Progenitor cell of endocrine pancreas (in vitro differentiated cells): ENCODE measurements at regions not wholly inside any gene's neighbourhood (a gene's known extent, or its start where the extent isn't known, plus 50 kb on each side); places are given as distances from the start of the nearest gene placed in this dataset.

ENCODE experiments used
- DNase-seq: peaks from one replicate; pipeline ENCODE4 v3.0.0; 2021; ENCODE audit warnings: low spot score; ENCODE audit not compliant: unreplicated experiment
- H3K27ac Mint-ChIP-seq: 2 replicates; pipeline ENCODE4 v1.8.0; 2021; ENCODE audit warnings: mild to moderate bottlenecking, moderate library complexity, mixed read lengths
- H3K27me3 Mint-ChIP-seq: 2 replicates; pipeline ENCODE4 v1.8.0; 2021; ENCODE audit warnings: mixed read lengths
- H3K36me3 Mint-ChIP-seq: 2 replicates; pipeline ENCODE4 v1.8.0; 2022; ENCODE audit warnings: mixed read lengths; ENCODE audit not compliant: insufficient read depth
- H3K4me1 Mint-ChIP-seq: 2 replicates; pipeline ENCODE4 v1.8.0; 2021; ENCODE audit warnings: low read depth, mixed read lengths
- H3K4me3 Mint-ChIP-seq: 2 replicates; pipeline ENCODE4 v1.8.0; 2021; ENCODE audit warnings: low read depth, mild to moderate bottlenecking, moderate library complexity, mixed read lengths
- H3K9me3 Mint-ChIP-seq: 2 replicates; pipeline ENCODE4 v1.8.0; 2021; ENCODE audit warnings: low read depth, mixed read lengths
- TF ChIP-seq, protein P1 (sequence below): fragments of 200-600 bp; sonication (generic); IDR thresholded peaks from one replicate; pipeline ENCODE4 v1.5.0; 2021; ENCODE audit warnings: antibody characterized with exemption, mild to moderate bottlenecking; ENCODE audit not compliant: unreplicated experiment

DNA sequence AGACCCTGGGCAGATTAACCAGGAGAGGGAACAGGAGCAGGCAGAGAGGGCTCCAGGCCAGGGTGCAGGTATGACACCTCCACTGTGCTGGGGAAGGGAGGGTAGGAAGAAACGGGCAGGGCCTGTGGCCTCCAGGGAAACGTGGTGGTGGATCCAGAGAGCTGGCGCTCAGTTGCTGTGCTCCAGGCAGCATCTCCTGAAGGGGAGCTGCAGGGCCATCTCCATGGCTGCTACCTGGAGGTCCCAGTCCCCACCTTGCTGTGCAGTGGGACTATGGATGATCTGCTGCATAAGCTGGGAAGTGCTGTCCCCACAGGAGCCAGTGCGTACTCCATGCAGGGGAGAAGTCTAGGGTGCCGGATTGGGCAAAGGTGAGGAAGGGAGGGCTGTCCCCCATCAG is 125.9 kb upstream of the RUNX3 start:
- H3K27ac Mint-ChIP-seq, result no peak overlapping the region
- H3K4me3 Mint-ChIP-seq, result no peak overlapping the region
- DNase-seq, result no peak
- no peaks in the 10 kb centered on the region for H3K9me3 Mint-ChIP-seq
- peaks cover 24% of the 10 kb centered on the region for H3K27me3 Mint-ChIP-seq
- no peaks in the 10 kb centered on the region for H3K36me3 Mint-ChIP-seq
- H3K4me1 Mint-ChIP-seq, result no peaks in the 10 kb centered on the region
- TF ChIP-seq, protein P1, sequence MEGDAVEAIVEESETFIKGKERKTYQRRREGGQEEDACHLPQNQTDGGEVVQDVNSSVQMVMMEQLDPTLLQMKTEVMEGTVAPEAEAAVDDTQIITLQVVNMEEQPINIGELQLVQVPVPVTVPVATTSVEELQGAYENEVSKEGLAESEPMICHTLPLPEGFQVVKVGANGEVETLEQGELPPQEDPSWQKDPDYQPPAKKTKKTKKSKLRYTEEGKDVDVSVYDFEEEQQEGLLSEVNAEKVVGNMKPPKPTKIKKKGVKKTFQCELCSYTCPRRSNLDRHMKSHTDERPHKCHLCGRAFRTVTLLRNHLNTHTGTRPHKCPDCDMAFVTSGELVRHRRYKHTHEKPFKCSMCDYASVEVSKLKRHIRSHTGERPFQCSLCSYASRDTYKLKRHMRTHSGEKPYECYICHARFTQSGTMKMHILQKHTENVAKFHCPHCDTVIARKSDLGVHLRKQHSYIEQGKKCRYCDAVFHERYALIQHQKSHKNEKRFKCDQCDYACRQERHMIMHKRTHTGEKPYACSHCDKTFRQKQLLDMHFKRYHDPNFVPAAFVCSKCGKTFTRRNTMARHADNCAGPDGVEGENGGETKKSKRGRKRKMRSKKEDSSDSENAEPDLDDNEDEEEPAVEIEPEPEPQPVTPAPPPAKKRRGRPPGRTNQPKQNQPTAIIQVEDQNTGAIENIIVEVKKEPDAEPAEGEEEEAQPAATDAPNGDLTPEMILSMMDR, result no peak

DNA sequence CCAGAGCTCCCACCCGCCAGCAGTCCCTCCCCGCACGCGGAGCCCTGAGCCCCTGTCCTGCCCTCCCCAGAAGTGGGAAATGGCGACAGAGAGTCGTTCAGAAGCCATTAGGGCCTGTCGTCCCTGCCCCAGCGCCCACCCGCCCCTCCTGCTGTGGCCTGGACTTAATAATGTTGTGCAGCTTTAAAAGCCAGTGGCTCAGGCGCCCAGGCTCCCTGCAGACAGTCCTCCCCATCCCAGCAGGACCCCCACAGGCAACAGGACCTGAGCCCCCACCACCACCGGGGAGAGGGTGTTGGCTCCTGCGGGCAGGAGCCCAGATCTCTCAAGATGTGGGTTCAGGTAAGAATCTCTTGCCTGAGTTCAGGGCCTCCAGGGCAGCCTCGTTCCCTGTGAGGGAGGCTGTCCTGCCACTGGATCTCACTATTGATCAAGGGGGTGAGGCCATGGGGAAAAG is 125.3 kb upstream of the RUNX3 start:
- DNase-seq, result no peak
- H3K27ac Mint-ChIP-seq, result no peak overlapping the region
- H3K4me1 Mint-ChIP-seq, result peaks cover 1% of the 10 kb centered on the region
- H3K27me3 Mint-ChIP-seq, result peaks cover 27% of the 10 kb centered on the region
- H3K4me3 Mint-ChIP-seq, result no peak overlapping the region
- no peaks in the 10 kb centered on the region for H3K9me3 Mint-ChIP-seq
- TF ChIP-seq, protein P1, result no peak
- no peaks in the 10 kb centered on the region for H3K36me3 Mint-ChIP-seq

DNA sequence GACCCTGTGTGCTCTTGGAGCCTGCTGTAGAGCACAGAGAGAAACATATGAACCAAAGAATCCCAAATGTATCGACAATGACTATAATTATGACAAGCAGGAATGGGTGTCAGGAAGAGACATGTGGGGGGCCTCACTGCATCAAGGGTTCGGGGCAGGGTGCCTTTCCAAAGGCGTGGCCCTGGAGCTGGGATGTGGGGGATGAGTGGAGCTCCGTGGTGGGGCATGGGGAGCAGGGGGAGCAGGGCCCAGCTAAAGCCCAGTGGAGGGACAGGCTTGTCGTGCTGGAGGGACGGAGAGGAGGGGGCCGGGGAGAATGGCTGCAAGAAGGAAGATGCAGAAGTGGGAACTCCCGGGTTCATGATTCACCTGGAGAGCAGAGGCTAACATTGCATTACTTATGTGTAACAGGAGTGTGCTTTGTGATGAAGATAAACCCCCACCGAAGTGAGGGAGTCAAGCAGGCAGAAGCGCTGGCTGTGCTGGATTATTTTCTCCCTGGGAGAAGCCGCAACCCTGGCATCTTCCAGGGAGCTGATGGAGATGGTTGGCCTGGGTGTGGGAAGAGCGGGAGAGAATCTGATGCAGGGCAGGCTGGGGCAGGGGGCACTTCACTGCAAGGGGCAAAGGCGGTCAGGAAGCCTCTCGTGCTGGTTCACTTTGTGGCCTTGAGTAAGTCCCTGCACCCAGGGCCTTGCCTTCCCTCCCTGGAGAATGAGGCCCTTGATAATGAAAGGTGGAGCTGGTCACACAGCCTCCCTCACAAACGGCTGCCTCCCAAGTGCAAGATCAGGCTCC is 124.6 kb upstream of the RUNX3 start:
- TF ChIP-seq, protein P1, result no peak
- no peak overlapping the region for H3K27ac Mint-ChIP-seq

DNA sequence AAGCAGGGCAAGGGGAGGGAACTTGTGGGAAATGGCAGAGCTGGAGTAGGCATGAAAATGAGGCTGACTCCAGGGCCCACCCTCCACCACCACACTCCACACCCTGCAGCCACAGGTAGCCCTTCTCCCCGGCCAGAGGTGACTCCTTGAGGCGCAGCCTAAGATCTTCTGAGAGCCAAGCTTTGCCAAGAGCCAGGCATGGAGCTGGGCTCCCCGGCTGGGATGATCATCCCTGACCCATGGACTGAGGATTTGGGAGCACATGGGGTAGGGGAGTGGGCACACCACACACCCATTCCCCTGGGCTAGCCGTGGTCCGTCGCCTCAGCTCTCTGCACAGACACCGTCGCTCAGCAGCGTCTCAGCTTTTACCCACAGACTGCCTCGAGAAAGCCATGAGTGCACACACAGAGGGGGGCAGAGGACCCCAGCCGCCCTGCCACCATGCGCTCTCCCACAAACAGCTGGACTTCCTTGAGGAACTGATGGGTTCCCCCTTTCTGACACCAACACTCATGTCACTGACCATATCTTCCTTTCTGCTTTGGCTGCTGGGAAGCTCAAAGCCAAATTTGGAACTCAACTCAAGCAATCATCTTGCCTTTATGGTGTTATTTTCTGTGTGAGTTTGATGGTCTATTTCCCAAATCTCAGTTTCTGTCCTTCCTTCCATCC is 123.6 kb upstream of the RUNX3 start:
- no peaks in the 10 kb centered on the region for H3K9me3 Mint-ChIP-seq

More for the DNA sequence above, 124.6 kb upstream of the RUNX3 start:
- H3K4me1 Mint-ChIP-seq, result peaks cover 1% of the 10 kb centered on the region
- peaks cover 27% of the 10 kb centered on the region for H3K27me3 Mint-ChIP-seq
- H3K4me3 Mint-ChIP-seq, result no peak overlapping the region
- no peaks in the 10 kb centered on the region for H3K9me3 Mint-ChIP-seq
- no peaks in the 10 kb centered on the region for H3K36me3 Mint-ChIP-seq
- no peak for DNase-seq

DNA sequence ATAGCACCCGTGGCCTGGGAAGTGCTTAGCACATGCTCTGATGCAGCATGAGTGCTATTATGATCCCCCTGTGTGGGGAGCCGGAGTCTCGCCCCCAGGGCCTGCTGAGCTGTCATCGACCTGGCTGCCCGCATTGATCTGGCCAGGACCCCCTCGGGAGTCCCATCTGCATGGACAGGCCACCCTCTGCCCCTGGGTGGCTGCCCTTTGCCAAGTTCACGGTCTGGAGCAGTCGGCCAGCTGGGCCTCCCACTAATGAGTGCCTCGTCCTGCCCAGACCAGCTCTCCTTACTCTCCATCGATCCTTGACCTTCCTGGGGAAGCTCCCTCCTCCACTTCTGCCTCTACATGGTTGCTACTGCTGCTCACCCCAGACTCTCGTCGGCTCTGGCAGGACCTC is 121.8 kb upstream of the RUNX3 start:
- peaks cover 31% of the 10 kb centered on the region for H3K27me3 Mint-ChIP-seq
- peaks cover 1% of the 10 kb centered on the region for H3K4me1 Mint-ChIP-seq
- TF ChIP-seq, protein P1, result no peak
- H3K36me3 Mint-ChIP-seq, result no peaks in the 10 kb centered on the region
- H3K27ac Mint-ChIP-seq, result no peak overlapping the region
- no peaks in the 10 kb centered on the region for H3K9me3 Mint-ChIP-seq
- DNase-seq, result no peak
- no peak overlapping the region for H3K4me3 Mint-ChIP-seq

More for the DNA sequence above, 123.6 kb upstream of the RUNX3 start:
- no peak overlapping the region for H3K27ac Mint-ChIP-seq
- DNase-seq, result no peak
- peaks cover 27% of the 10 kb centered on the region for H3K27me3 Mint-ChIP-seq
- no peaks in the 10 kb centered on the region for H3K36me3 Mint-ChIP-seq
- H3K4me3 Mint-ChIP-seq, result no peak overlapping the region
- H3K4me1 Mint-ChIP-seq, result peaks cover 1% of the 10 kb centered on the region
- TF ChIP-seq, protein P1, result no peak
